ENCODE measurements at regions not wholly inside any gene's neighbourhood (a gene's known extent, or its start where the extent isn't known, plus 50 kb on each side); places are given as distances from the start of the nearest gene placed in this dataset.

DNA sequence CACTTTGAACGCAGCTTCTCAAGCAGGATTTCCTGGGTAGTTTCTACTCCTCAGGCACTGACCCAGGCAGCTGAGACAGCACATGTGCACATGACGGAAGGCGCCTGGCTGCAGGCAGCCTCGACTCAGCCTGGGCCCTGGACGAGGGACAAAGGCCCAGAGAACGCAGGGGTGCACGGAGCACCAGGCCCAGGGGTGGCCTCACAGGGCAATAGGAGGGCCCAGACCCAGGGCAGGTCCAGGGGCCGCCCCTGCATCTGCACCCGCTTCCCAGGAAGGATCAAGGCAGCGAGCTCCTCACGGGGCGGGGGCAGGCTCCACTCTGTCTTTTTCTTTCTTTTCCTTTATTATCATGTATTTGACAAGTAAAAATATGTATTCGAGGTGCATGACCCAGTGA is 208.4 kb downstream of the BRD1 start:
- no peak for DNase-seq

DNA sequence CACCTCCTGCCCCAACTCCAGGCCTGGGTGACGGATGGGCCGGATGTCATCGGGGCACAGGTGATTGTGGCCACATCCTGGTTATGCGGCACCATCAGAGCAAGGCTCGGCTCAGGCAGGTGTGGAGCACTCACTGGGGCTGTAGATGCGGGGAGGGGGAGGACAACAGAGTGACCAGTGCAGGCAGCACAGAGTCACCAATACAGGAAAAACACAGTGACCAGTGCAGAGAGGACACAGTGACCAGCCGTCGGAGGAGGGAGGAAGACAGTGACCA is 209.1 kb downstream of the BRD1 start:
- no peak for DNase-seq

DNA sequence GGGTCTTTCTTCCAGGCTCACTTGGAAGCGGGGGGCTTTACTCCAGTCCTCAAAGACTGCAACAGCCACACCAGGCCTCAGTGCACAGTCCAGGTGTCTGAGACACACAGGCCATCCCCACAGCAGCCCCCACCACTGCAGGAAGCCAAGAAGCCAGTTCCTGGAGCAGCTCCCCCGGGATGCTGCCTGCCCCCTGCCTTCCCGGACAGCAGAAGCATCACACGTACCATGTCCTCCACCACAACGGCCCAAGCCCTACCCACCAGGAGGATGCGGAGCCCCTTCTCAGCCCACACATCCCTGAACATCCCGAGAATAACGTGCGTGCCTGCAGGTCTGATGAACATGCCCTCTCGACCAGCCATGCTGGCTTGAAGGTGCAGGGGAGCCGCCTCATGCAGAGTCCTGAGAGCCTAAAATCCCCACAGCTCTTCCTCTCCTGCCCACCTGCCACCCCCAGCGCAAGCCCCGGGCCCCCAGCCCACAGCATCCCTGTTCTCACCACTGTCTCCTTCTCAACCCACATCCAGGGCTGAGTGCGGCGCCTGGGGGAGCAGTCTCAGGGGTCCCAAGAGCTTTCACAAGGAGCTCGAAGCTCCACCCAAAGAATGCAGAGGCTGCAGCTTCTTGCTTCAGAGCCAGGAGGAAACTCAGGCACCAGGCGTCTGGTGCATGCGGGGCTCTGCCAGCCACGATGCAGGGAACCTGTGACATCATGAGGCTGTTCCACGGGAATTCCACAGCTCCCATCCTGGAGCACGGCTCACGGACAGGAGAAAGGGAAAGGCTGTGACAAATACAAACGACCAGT is 209.6 kb downstream of the BRD1 start:
- no peak for DNase-seq

DNA sequence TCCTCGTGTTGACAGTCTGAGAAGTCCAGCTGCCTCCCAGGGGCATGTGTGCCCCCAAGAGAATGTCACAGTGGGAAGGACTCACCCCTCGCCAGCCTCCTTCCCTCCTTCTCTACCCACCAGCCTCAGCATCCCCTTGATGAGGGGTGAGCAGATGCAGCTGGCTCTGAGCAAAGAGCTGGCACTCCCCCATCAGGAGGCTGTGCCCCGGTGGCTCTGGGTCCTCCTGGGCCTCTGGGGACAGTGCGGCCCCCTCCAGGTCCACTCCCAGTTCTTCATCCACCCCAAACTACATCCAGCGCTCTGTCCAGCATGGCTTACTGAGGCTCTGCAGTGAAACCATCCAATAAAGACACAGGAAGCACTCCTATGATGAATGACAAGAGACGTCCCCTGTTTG is 210.4 kb downstream of the BRD1 start:
- DNase-seq: no peak

- DNase-seq: no peak
Measured at GRCh38 chr22:49616356-49617231, 211.1 kb downstream of the BRD1 start.

DNA sequence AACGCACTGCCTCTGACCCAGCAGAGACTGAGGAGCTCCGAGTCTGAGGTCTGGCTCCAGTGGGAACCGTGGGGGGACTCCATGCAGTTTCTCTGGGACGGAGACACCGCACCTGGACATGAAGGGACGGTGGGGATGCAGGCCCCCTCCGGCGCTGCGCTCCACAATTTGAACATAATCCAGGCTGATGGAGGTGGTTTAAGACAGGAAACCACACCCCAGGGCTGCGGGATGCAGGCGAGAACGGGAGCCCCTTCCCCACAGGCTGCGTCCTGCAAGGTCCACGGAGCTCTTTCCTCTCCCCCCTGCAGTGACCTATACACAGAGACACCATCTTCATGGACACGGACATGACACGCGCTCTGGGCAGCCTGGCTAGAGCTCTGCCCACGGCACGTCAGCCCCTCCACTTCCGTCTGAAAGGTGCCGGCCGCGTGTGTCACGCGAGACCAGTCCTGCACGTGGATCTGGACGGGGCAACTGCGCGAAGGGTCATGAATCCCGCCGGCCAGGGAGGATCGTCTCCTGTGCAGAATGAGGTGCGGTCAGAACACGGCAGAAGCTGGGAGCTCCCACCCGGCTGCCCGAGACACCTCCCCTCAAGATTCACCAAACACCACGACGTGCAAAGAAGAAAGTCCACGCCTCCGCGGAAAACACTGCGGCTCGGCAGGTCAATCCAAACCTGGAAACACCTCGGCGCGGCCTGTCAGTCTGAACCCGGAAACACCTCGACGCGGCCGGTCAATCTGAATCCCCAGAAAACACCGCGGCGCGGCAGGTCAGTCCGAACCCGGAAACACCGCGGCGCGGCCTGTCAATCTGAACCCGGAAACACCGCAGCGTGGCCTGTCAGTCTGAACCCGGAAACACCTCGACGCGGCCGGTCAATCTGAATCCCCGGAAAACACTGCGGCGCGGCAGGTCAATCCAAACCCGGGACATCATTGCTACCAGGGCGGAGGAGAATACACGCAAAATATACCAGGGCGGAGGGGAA is 212.4 kb downstream of the BRD1 start:
- DNase-seq: no peak

- no peak for DNase-seq
Measured at GRCh38 chr22:49613511-49614270, 214.0 kb downstream of the BRD1 start.

DNA sequence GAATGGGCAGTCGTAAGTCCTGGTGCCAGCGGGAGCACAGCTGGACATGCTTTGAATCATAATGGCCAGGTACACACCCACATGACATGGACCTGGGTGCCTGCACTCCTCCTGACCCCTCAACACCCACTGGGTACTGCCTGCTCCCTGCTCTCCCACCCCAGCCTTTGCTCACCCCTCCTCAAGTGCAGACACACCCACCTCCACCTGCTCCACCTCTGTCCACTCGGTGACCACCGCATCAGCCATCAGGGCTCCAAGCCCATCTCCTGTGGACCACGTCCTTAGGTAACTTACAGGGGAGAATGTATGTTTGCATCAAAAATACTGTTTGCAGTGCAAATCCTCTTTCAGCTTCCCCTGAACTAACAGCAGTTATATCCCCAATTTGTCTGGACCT is 214.6 kb downstream of the BRD1 start:
- no peak for DNase-seq

- no peak for DNase-seq
Measured at GRCh38 chr22:49609207-49609876, 218.3 kb downstream of the BRD1 start.

DNA sequence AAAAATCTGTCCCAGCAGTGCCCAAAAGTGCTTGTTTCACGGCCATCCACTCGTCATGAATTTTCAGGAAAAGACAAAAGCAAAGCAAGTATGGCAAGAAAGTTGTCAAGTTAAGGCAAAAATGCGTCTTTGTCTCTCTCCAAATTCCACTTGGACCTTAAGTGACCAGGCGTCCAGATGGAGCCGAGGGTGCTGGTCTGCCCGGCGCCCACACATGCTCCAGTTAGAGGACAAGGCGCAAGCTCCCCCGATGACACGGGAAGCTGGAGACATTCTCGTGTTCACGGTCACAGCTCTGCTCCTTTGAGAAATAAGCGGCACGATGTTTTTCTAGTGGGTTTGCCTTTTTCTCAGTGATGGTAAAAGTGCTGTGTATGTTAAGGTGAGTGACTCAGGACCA is 219.0 kb downstream of the BRD1 start:
- DNase-seq: no peak

- DNase-seq: no peak
Measured at GRCh38 chr22:49608228-49608627, 219.4 kb downstream of the BRD1 start.

- no peak for DNase-seq
Measured at GRCh38 chr22:49607821-49608220, 219.9 kb downstream of the BRD1 start.

GRCh38 chr22:49606562-49607290 is 220.9 kb downstream of the BRD1 start:
- no peak for DNase-seq

GRCh38 chr22:49604732-49605302 is 222.9 kb downstream of the BRD1 start:
- no peak for DNase-seq

- DNase-seq: no peak
Measured at GRCh38 chr22:49603016-49603415, 224.7 kb downstream of the BRD1 start.

GRCh38 chr22:49602481-49602880 is 225.2 kb downstream of the BRD1 start:
- DNase-seq: no peak

- DNase-seq: no peak
Measured at GRCh38 chr22:49601614-49602321, 225.9 kb downstream of the BRD1 start.

- no peak for DNase-seq
Measured at GRCh38 chr22:49600891-49601431, 226.7 kb downstream of the BRD1 start.

- DNase-seq: no peak
Measured at GRCh38 chr22:49600468-49600867, 227.2 kb downstream of the BRD1 start.

Data from NCI-H1048 (cell line).